NB4 (cell line): ENCODE measurements at regions not wholly inside any gene's neighbourhood (a gene's known extent, or its start where the extent isn't known, plus 50 kb on each side); places are given as distances from the start of the nearest gene placed in this dataset.

ENCODE experiments used
- MAX ChIP-seq: IDR thresholded peaks from 2 replicates; pipeline ENCODE4 v1.6.1; 2011; ENCODE audit warnings: low read depth, low read length
- TF ChIP-seq, protein P1 (sequence below): IDR thresholded peaks from one replicate; pipeline ENCODE4 v1.5.1; 2012; ENCODE audit warnings: low read depth, low read length

DNA sequence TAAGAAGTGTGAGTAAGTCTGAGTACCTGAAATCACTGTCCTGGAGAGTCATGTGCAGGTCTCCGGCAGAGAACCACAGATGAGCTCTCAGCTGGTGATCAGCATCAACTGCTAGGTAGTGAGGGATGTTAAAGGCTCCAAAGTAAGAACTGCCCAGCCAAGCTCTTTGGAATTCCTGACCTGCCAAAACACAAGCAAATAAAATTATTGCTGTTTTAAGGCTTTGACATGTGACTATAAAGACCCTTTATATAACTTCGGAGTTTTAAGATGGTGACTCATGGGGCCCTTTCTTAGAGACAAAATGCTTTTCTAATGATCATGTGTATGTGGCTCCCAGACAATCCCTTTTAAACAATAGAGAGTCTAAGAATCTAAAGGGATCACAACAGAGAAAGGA lies 855.7 kb downstream of the TRIB2 start:
- TF ChIP-seq MAX: no peak
- TF ChIP-seq, protein P1, sequence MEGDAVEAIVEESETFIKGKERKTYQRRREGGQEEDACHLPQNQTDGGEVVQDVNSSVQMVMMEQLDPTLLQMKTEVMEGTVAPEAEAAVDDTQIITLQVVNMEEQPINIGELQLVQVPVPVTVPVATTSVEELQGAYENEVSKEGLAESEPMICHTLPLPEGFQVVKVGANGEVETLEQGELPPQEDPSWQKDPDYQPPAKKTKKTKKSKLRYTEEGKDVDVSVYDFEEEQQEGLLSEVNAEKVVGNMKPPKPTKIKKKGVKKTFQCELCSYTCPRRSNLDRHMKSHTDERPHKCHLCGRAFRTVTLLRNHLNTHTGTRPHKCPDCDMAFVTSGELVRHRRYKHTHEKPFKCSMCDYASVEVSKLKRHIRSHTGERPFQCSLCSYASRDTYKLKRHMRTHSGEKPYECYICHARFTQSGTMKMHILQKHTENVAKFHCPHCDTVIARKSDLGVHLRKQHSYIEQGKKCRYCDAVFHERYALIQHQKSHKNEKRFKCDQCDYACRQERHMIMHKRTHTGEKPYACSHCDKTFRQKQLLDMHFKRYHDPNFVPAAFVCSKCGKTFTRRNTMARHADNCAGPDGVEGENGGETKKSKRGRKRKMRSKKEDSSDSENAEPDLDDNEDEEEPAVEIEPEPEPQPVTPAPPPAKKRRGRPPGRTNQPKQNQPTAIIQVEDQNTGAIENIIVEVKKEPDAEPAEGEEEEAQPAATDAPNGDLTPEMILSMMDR: no peak
